Body of pancreas (tissue), 4 donors: ENCODE measurements at regions not wholly inside any gene's neighbourhood (a gene's known extent, or its start where the extent isn't known, plus 50 kb on each side); places are given as distances from the start of the nearest gene placed in this dataset.

Experiments
- ATAC-seq: fragments of 150-250 bp; one replicate; pipeline ENCODE4 v1.9.1; 2016
- DNase-seq, 4 donors: peaks; one replicate each; pipeline ENCODE4 v3.0.0-alpha.2; 2019
- H3K27ac ChIP-seq, 4 donors: fragments of 200-600 bp; sonication (generic); 1 replicate in 3 of 4; 2 replicates in 1 of 4; pipeline versions ENCODE4 v1.5.1 to v1.6.1; 2016 to 2019; ENCODE audit warnings: mild to moderate bottlenecking in 1 of 4, mixed read lengths in 1 of 4, moderate library complexity in 1 of 4
- H3K27me3 ChIP-seq, 2 donors: fragments of 200-600 bp; sonication (generic); one replicate each; pipeline ENCODE4 v1.6.0; 2016; ENCODE audit warnings: mild to moderate bottlenecking in 1 of 2
- H3K36me3 ChIP-seq, 2 donors: fragments of 200-600 bp; sonication (generic); replicated peaks in 1 of 2; 2 replicates each; pipeline ENCODE4 v1.5.1; 2016; ENCODE audit warnings: low read depth in 2 of 2; ENCODE audit not compliant: insufficient read depth in 1 of 2
- H3K4me1 ChIP-seq: fragments of 200-600 bp; sonication (generic); one replicate; pipeline ENCODE4 v1.6.0; 2016
- H3K4me3 ChIP-seq, 2 donors: fragments of 200-600 bp; sonication (generic); 1 replicate in 1 of 2; 2 replicates in 1 of 2; pipeline ENCODE4 v1.5.1; 2016 to 2019
- H3K9me3 ChIP-seq, 3 donors: fragments of 200-600 bp; sonication (generic); 1 replicate in 2 of 3; 2 replicates in 1 of 3; pipeline ENCODE4 v1.5.1; 2016
- CTCF ChIP-seq, 7 experiments: fragments of 450-650 bp in 4 of 7; fragments of 200-600 bp in 3 of 7; sonication (generic) in 3 of 7; IDR thresholded peaks; one replicate each; pipeline ENCODE4 v1.5.1; 2016 to 2019; ENCODE audit warnings: antibody characterized with exemption in 7 of 7
- POLR2A ChIP-seq, 3 donors: fragments of 450-650 bp; IDR thresholded peaks; one replicate each; pipeline ENCODE4 v1.6.1; 2016; ENCODE audit warnings: antibody characterized with exemption in 3 of 3, mild to moderate bottlenecking in 2 of 3
- WGBS, 2 donors: methylation state at CpG; one replicate each; pipeline ENCODE4 v1.1.5; 2017; 5-methylcytosine and 5-hydroxymethylcytosine counted together
- intact Hi-C: fragments of 100-400 bp; cut with DNase I; formaldehyde crosslinking; loops from one replicate; pipeline ENCODE4 v1.15.1; 2023

- ATAC-seq (no peak), DNase-seq (no peak)
- Histone ChIP-seq H3K27me3 (no peaks in the 10 kb centered on the region), H3K4me3 (no peak overlapping the region), H3K27ac (no peak overlapping the region), H3K36me3 (no peaks in the 10 kb centered on the region), H3K9me3 (no peaks in the 10 kb centered on the region), H3K4me1 (no peaks in the 10 kb centered on the region)
- TF ChIP-seq CTCF (IDR thresholded peaks at IDR 0.05) (no peak), POLR2A (IDR thresholded peaks at IDR 0.05) (no peak)
- intact Hi-C loops, result no loop called here
- 73 to 78% methylated on average over 1 of the region's 1 CpG for WGBS, 2 donors
These were observed 630.9 kb upstream of the AGTR1 start for GRCh38 chr3:148066802-148067201.

- 17 to 21% methylated on average over 1 of the region's 1 CpG for WGBS, 2 donors
- H3K27me3 ChIP-seq, result no peaks in the 10 kb centered on the region
- intact Hi-C loops, result no loop called here
- no peak for TF ChIP-seq POLR2A (IDR thresholded peaks at IDR 0.05)
- no peak for TF ChIP-seq CTCF (IDR thresholded peaks at IDR 0.05)
- ATAC-seq, result no peak
- no peaks in the 10 kb centered on the region for H3K9me3 ChIP-seq
- no peaks in the 10 kb centered on the region for H3K36me3 ChIP-seq
- H3K4me3 ChIP-seq, result no peak overlapping the region
- H3K27ac ChIP-seq, result no peak overlapping the region
- H3K4me1 ChIP-seq, result no peaks in the 10 kb centered on the region
- DNase-seq, result no peak
These were observed 629.2 kb upstream of the AGTR1 start for GRCh38 chr3:148068466-148068865.

- Histone ChIP-seq H3K9me3 (no peaks in the 10 kb centered on the region), H3K4me3 (no peak overlapping the region), H3K4me1 (no peaks in the 10 kb centered on the region), H3K36me3 (no peaks in the 10 kb centered on the region), H3K27ac (no peak overlapping the region), H3K27me3 (no peaks in the 10 kb centered on the region)
- no peak for ATAC-seq
- no peak for DNase-seq
- TF ChIP-seq CTCF (IDR thresholded peaks at IDR 0.05) (no peak), POLR2A (IDR thresholded peaks at IDR 0.05) (no peak)
- intact Hi-C loops, result no loop called here
- WGBS, 2 donors, result 81% methylated on average over 3 of the region's 3 CpGs
These were observed 627.7 kb upstream of the AGTR1 start for GRCh38 chr3:148070041-148070440.

- no peaks in the 10 kb centered on the region for H3K9me3 ChIP-seq
- 69 to 72% methylated on average over 4 of the region's 4 CpGs for WGBS, 2 donors
- ATAC-seq, result no peak
These were observed 623.8 kb upstream of the AGTR1 start for GRCh38 chr3:148073721-148074456.

More at GRCh38 chr3:148073721-148074456, 623.8 kb upstream of the AGTR1 start:
- H3K27ac ChIP-seq, result no peak overlapping the region
- no peaks in the 10 kb centered on the region for H3K27me3 ChIP-seq
- intact Hi-C loops, result no loop called here
- no peak for TF ChIP-seq POLR2A (IDR thresholded peaks at IDR 0.05)
- TF ChIP-seq CTCF (IDR thresholded peaks at IDR 0.05), result no peak
- H3K36me3 ChIP-seq, result no peaks in the 10 kb centered on the region
- no peak overlapping the region for H3K4me3 ChIP-seq
- no peaks in the 10 kb centered on the region for H3K4me1 ChIP-seq
- no peak for DNase-seq
